SK-N-SH treated with all-trans-retinoic acid at 6 μM for 48 hours (cell line): ENCODE measurements at regions not wholly inside any gene's neighbourhood (a gene's known extent, or its start where the extent isn't known, plus 50 kb on each side); places are given as distances from the start of the nearest gene placed in this dataset.

Source experiments
- CSRNP3 ChIP-seq: fragments of 250-450 bp; sonication (Bioruptor Pico); IDR thresholded peaks from 2 replicates; pipeline ENCODE4 v1.5.1; 2021; ENCODE audit warnings: mild to moderate bottlenecking, moderate library complexity
- GLIS3 ChIP-seq: fragments of 250-450 bp; sonication (Bioruptor Pico); IDR thresholded peaks from 2 replicates; pipeline ENCODE4 v1.5.0; 2020; ENCODE audit warnings: mild to moderate bottlenecking, moderate library complexity
- ISL1 ChIP-seq: fragments of 250-450 bp; sonication (Bioruptor Pico); IDR thresholded peaks from 2 replicates; pipeline ENCODE4 v2.1.2; 2022; ENCODE audit warnings: mild to moderate bottlenecking, moderate library complexity
- OSR1 ChIP-seq: fragments of 250-450 bp; sonication (Bioruptor Pico); IDR thresholded peaks from 2 replicates; pipeline ENCODE4 v1.8.0; 2022; ENCODE audit warnings: moderate library complexity, mild to moderate bottlenecking, inconsistent platforms
- PATZ1 ChIP-seq: fragments of 250-450 bp; sonication (Bioruptor Pico); IDR thresholded peaks from 2 replicates; pipeline ENCODE4 v1.8.0; 2020; ENCODE audit warnings: mild to moderate bottlenecking, moderate library complexity, borderline replicate concordance
- SNAI2 ChIP-seq: fragments of 250-450 bp; sonication (Bioruptor Pico); IDR thresholded peaks from 2 replicates; pipeline ENCODE4 v1.5.0; 2020; ENCODE audit warnings: mild to moderate bottlenecking, moderate library complexity
- TCF4 ChIP-seq: fragments of 250-450 bp; sonication (Bioruptor Pico); IDR thresholded peaks from 2 replicates; pipeline ENCODE4 v1.8.0; 2021; ENCODE audit warnings: mild to moderate bottlenecking, moderate library complexity, borderline replicate concordance
- TOX ChIP-seq: fragments of 250-450 bp; sonication (Bioruptor Pico); IDR thresholded peaks from 2 replicates; pipeline ENCODE4 v1.8.0; 2021; ENCODE audit warnings: mild to moderate bottlenecking, moderate library complexity, borderline replicate concordance
- TSHZ2 ChIP-seq: fragments of 250-450 bp; sonication (Bioruptor Pico); IDR thresholded peaks from 2 replicates; pipeline ENCODE4 v1.5.0; 2020; ENCODE audit warnings: mild to moderate bottlenecking, moderate library complexity
- ZC3H10 ChIP-seq: fragments of 250-450 bp; sonication (Bioruptor Pico); IDR thresholded peaks from 2 replicates; pipeline ENCODE4 v1.5.1; 2021; ENCODE audit warnings: mild to moderate bottlenecking, moderate library complexity
- ZFP3 ChIP-seq: fragments of 250-450 bp; sonication (Bioruptor Pico); IDR thresholded peaks from 2 replicates; pipeline ENCODE4 v1.5.0; 2020; ENCODE audit warnings: mild to moderate bottlenecking, moderate library complexity
- ZFP30 ChIP-seq: fragments of 450-650 bp; formaldehyde crosslinking; IDR thresholded peaks from 2 replicates; pipeline ENCODE4 v1.5.0; 2022; ENCODE audit warnings: mild to moderate bottlenecking, moderate library complexity

GRCh38 chr7:49618028-49618427, 155.4 kb upstream of the VWC2 start:
- TF ChIP-seq CSRNP3 (CRISPR knock-in tag) (no peak), TCF4 (CRISPR knock-in tag) (no peak), ZFP30 (CRISPR knock-in tag) (no peak), OSR1 (CRISPR knock-in tag) (no peak), TSHZ2 (CRISPR knock-in tag) (no peak), TOX (CRISPR knock-in tag) (no peak), ZFP3 (CRISPR knock-in tag) (no peak), ISL1 (CRISPR knock-in tag) (no peak), ZC3H10 (CRISPR knock-in tag) (no peak), PATZ1 (no peak), SNAI2 (CRISPR knock-in tag) (no peak), GLIS3 (CRISPR knock-in tag) (no peak)
